Right ventricle myocardium superior (tissue), 1 donor: ENCODE measurements at regions not wholly inside any gene's neighbourhood (a gene's known extent, or its start where the extent isn't known, plus 50 kb on each side); places are given as distances from the start of the nearest gene placed in this dataset.
"Not testable (repeated sequence)": the region's sequence is repeated elsewhere in the genome, so short reads cannot be mapped to it uniquely, and the experiment has no call there.

ENCODE experiments used
- ATAC-seq: fragments of 200-7000 bp; cut with Tn5 transposase; one replicate; pipeline ENCODE4 v1.9.1; 2020; ENCODE audit warnings: mild to moderate bottlenecking; ENCODE audit not compliant: poor library complexity
- DNase-seq: peaks from one replicate; pipeline ENCODE4 v3.0.0-alpha.2; 2020
- intact Hi-C: fragments of 100-400 bp; cut with DNase I; formaldehyde crosslinking; loops from one replicate; pipeline ENCODE4 v1.11.2; 2022
- donor health status: DM: no; HTN: yes; CAD: no; lungs with severe emphysema.

- intact Hi-C loops = no loop called here
- no peak for DNase-seq
- ATAC-seq = no peak
Measured at GRCh38 chr5:174567506-174568141, 156.8 kb upstream of the MSX2 start.

DNA sequence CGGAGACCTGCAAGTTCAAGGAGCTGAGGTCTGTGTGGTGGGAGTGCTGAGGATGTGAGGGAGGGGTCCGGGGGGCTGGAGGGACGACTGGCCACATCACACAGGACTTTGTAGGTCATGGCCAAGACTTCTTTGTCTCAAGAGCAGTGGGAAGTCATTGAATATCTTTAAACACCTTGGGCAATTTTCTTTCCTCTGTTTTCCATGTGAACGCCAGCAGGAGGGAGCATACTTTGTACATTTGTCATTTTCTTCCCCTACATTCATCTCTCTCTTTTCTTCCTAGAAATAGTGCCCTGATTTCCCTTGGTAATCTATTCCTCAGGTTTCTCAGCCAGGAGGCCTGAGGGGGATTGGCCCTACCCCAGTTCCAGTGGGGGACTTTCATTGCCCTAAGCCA lies 153.7 kb upstream of the MSX2 start:
- ATAC-seq (no peak), DNase-seq (no peak)
- intact Hi-C loops = no loop called here

DNA sequence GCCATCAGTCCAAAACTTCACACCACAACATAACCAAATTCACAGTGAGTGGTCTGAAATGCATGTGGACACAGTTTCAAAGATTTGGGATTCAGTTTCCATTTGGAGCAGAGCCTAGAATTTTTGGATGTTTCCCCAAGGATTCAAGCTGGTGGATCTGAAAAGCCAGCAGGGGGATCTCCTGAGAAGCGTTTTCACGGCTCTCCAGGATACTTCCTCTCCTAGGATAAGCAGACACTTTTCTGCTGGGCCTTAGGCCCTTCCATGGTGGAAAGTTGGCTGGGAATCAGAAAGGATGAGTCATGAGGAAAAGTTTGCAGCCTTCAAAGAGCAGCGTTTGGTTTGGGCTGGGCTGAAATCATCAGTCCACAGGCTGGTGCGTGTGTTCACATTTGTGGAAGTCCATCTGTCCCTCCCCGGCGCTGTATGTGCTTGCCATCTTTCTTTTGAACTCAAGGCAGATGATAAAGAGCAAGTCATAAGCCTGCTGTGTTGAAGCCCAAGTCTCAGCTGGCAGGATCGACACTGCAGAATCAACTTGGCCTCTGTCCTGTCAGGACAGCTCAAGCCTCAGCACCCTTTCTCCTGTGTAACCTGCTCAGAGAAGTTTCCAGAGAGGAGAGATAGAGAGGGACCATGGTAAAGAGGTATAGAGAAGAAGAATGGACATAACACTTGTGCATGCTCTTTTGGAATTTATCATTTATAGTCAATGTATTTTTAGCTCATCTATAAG lies 152.6 kb upstream of the MSX2 start:
- intact Hi-C loops = no loop called here
- peak; percentile 48 for DNase-seq
- ATAC-seq = peak; percentile 85

DNA sequence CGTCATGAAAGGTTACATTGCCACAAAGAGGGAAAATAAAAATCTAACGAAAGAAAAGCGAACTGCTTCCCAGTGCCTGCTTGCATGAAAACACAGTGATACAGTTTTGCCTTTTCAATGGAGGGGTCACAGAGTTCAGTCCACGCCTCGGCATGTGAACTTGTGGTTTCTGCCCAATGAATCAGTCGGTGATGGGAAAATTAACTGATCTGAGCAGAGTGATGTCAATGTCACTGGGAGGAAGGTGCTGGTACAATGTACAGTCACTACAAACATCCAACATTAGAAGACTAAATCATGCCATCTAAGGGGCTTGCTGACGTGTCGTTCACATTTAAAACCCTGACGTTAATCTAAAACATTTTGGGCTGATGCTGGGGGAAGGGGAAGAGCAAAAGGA lies 151.8 kb upstream of the MSX2 start:
- intact Hi-C loops = no loop called here
- DNase-seq = no peak
- no peak for ATAC-seq

DNA sequence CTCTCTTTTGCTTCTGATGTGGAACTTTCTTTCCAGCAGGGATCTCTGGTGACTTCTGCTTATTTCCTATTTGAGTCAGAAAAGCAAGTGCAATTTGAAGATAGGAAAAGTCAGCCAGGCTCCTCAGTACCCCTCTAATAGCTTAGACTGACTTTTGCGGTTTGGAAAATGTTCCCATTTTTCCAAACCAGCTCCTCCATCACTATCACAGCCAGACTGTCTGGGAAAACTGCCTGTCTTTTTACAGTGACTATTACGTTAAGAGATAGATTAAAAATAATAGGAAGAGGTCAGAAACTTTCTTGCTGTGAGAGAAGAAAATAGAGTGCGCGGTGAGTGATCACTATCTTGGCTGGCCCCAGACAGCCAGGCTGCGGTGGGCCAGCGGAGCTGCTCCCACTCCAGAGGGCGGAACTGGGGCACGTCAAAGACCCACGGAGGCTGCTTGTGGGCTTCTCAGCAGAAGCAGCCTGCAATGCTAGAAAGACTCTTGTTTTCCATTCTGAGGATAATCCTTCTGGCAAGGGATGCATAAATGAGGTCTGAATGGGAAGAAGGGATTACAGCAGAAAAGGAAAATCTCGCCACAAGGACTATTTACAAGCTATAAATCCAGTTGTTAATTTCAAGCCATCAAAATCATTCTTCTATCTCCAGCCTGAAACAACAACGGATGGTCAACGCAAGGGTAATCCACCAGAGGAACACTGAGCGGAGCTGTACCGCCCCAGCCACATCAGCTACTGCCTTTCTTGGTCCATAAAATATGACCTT lies 151.0 kb upstream of the MSX2 start:
- DNase-seq = no peak
- no peak for ATAC-seq
- intact Hi-C loops = no loop called here

DNA sequence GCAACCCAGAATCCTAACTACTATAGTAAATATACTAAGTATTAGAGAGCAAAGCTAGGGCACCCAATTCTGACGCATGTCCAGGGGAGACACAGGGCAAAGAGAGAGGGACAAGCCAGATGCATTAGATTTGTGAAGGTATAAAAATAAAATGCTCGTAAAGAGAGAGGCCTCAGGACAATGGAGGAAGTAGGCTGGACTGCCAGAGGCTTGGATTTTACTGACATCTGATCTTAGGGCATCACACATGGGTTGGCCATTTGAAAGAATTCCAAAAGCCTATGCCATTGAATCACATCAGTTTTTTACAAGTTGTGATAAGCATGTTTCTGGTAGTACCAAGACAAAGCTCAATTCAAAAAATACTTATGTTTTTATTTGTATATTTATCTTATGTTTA lies 149.3 kb upstream of the MSX2 start:
- DNase-seq (no peak), ATAC-seq (no peak)
- intact Hi-C loops = no loop called here

- DNase-seq (no peak), ATAC-seq (no peak)
- intact Hi-C loops = no loop called here
Measured at GRCh38 chr5:174576042-174576441, 148.3 kb upstream of the MSX2 start.

DNA sequence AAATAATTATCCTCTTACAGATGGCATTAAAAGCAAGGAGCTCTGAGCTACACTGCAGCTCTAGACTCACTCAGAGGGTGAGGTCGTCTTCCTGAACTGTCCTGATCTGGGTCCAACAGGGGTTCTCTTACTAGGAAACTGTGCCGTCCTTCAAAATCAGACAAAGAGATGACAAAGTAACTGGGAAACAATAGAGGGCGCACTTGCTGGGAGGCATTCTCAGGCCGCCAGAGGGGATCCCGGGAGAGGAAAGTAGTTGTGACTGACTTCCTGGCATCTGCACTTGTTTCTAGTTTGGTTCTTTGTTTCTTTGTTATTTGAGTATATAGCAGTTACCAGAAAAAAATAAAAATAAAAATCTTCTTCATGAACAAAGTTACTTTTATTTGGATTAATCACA lies 142.9 kb upstream of the MSX2 start:
- intact Hi-C loops = no loop called here
- ATAC-seq = no peak
- no peak for DNase-seq

GRCh38 chr5:174581894-174582293 lies 142.5 kb upstream of the MSX2 start:
- no peak for DNase-seq
- intact Hi-C loops = no loop called here
- no peak for ATAC-seq

- intact Hi-C loops = no loop called here
- ATAC-seq (no peak), DNase-seq (no peak)
Measured at GRCh38 chr5:174583071-174583470, 141.3 kb upstream of the MSX2 start.

GRCh38 chr5:174585472-174585871 lies 138.9 kb upstream of the MSX2 start:
- ATAC-seq (no peak), DNase-seq (no peak)
- intact Hi-C loops = no loop called here

DNA sequence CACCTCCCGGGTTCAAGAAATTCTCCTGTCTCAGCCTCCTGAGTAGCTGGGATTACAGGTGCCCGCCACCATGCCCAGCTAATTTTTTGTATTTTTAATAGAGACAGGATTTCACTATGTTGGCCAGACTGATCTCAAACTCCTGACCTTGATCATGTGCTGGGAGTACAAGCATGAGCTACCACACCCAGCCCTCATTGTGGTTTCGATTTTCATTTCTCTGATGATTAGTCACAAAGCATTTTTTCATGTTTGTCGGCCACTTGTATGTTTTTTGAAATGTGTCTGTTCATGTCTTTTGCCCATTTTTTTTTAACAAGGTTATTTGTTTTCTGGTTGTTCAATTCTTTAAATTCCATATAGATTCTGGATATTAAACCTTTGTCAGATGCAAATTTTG lies 138.2 kb upstream of the MSX2 start:
- ATAC-seq, DNase-seq, intact Hi-C loops: not testable (repeated sequence)

GRCh38 chr5:174589011-174589410 lies 135.4 kb upstream of the MSX2 start:
- DNase-seq (no peak), ATAC-seq (no peak)
- intact Hi-C loops = no loop called here

DNA sequence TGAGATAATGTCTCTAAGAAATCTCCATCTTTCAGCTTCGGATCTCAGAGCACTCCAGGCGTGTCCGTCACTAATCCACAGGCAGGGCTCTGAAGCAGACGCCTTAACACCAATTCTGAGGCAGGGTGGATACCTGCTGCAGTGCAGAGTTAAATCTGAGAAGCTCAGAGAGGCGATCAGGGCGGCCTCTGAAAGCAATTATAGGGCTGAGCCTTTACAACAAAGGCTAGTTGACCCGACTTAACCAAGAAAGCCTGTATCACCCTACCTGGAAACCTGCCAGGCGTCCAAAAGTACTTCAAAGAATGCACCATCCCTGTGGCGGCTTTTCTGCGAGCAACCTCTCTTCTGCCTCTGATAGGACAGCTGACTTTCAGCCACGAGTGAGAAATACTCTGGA lies 134.8 kb upstream of the MSX2 start:
- no peak for DNase-seq
- no peak for ATAC-seq
- intact Hi-C loops = no loop called here

DNA sequence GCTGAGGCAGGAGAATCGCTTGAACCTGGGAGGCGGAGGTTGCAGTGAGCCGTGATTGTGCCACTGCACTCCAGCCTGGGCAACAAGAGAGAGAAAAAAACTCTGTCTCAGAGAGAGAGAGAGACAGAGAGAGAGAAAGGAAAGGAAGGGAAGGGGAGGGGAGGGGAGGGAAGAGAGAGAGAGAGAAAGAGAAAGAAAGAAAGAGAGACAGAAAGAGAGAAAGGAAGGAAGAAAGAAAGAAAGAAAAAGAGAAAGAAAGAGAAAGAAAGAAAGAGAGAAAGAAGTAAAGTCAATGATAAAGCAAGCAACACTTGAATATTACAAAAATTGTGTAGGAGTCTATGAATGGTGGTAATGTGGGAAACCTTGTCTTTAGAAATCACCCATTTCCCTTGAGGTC lies 133.6 kb upstream of the MSX2 start:
- DNase-seq = no peak
- no peak for ATAC-seq
- intact Hi-C loops = no loop called here

DNA sequence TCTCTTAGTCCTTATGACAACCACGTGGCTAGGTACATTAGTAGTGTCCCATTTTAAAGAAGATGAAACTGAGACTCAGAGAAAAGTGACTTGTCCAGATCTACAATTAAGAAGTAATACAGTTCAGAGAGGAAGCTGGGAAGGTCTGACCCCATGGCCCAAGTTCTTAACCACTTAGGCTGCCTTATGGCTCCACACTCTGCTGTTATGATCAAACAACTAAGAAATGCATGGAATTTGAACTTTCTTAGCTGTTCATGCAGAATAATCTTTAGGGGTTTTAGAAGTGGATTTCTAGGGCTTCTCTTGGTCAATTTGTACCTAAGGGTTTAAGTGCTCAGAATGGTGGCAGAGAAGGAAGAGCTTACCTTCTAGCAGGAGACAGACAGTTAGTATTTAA lies 128.0 kb upstream of the MSX2 start:
- ATAC-seq (no peak), DNase-seq (no peak)
- intact Hi-C loops = no loop called here

GRCh38 chr5:174599992-174600391 lies 124.4 kb upstream of the MSX2 start:
- DNase-seq (no peak), ATAC-seq (no peak)

DNA sequence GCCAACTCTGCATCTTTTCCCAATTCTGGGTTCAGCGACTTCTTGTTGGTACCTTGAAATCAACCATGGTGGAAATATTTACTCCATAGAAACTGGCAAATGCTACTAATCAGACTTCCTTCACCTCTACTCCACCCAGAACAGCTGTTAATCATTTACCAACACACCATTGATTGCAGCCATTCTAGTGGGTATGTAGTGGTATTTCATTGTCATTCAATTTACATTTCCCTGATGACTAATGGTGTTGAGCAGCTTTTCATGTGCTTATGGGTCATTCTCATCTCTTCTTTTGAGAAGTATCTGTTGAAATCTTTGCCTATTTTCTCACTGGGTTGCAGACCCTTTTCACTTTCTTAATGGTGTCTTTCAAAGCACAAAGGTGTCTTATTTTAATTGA lies 122.4 kb upstream of the MSX2 start:
- ATAC-seq = no peak

More at GRCh38 chr5:174599992-174600391, 124.4 kb upstream of the MSX2 start:
- intact Hi-C loops = no loop called here

DNA sequence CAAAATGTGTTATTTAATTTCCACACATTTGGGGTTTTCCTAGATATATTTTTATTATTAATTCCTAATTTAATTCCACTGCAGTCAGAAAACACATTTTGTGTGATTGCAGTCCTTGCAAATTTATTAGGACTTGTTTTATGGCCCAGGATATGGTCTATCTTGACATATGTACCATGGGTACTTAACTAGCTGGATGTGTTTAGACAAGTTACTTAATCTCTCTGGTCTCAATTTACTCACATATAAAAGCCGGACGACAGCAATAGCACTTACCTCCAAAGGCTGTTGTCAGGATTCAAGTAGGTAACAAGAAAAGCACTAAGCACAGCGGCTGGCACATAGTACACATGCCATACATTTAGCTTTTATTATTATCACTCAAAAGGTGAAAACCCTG lies 118.2 kb upstream of the MSX2 start:
- DNase-seq = no peak
- ATAC-seq = no peak
- intact Hi-C loops = no loop called here

More for the DNA sequence above, 122.4 kb upstream of the MSX2 start:
- no peak for DNase-seq
- intact Hi-C loops = no loop called here

- intact Hi-C loops = no loop called here
- DNase-seq (no peak), ATAC-seq (no peak)
Measured at GRCh38 chr5:174606646-174607045, 117.7 kb upstream of the MSX2 start.
